ENCODE measurements at regions not wholly inside any gene's neighbourhood (a gene's known extent, or its start where the extent isn't known, plus 50 kb on each side); places are given as distances from the start of the nearest gene placed in this dataset.

GRCh38 chr6:166720856-166721255, 93.8 kb upstream of the RPS6KA2 start:
- TF ChIP-seq CTCF (IDR thresholded peaks at IDR 0.05) (no peak), EZH2 (IDR thresholded peaks at IDR 0.05) (no peak), EZH2phosphoT487 (IDR thresholded peaks at IDR 0.05) (no peak)

Data from neural progenitor cell (in vitro differentiated cells).